ENCODE measurements at regions not wholly inside any gene's neighbourhood (a gene's known extent, or its start where the extent isn't known, plus 50 kb on each side); places are given as distances from the start of the nearest gene placed in this dataset.
"Not testable (repeated sequence)": the region's sequence is repeated elsewhere in the genome, so short reads cannot be mapped to it uniquely, and the experiment has no call there.

DNA sequence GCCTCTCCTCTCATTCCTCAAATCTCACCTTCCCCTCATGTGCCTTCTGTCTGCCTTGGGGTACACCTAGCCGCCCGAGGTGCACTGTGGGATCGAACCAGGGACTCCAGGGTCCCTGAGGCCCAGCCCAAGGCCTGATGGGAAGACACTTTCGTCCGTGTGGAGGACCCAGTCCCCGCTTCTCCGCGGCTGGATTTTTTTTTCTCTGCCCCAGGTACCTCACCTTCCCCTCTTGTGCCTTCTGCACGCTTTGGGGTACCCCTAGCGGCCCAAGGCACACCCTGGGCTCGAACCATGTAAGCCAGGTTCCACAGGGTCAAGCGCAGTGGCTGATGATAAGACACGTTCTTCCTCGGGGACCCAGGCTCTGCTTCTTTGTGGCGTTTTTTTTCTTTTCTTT is 530.7 kb downstream of the CWH43 start:
- 67 to 75% (median 70%) methylated on average over 14 to 15 of the region's 15 CpGs for WGBS, 5 donors
- no peaks in the 10 kb centered on the region for H3K4me1 ChIP-seq
- no peaks in the 10 kb centered on the region for H3K27me3 ChIP-seq (replicated peaks in 1 of 7)
- no peak for DNase-seq
- no peak overlapping the region for H3K4me3 ChIP-seq
- H3K9me3 ChIP-seq, result peaks cover 3 to 56% (median 36%) of the 10 kb centered on the region in 8 donors
- no peak overlapping the region for H3K27ac ChIP-seq
- H3K36me3 ChIP-seq, result no peaks in the 10 kb centered on the region
- intact Hi-C loops (cut with DNase I; ENCODE audit: low total_unique reads), result no loop called here
- TF ChIP-seq, protein P1, sequence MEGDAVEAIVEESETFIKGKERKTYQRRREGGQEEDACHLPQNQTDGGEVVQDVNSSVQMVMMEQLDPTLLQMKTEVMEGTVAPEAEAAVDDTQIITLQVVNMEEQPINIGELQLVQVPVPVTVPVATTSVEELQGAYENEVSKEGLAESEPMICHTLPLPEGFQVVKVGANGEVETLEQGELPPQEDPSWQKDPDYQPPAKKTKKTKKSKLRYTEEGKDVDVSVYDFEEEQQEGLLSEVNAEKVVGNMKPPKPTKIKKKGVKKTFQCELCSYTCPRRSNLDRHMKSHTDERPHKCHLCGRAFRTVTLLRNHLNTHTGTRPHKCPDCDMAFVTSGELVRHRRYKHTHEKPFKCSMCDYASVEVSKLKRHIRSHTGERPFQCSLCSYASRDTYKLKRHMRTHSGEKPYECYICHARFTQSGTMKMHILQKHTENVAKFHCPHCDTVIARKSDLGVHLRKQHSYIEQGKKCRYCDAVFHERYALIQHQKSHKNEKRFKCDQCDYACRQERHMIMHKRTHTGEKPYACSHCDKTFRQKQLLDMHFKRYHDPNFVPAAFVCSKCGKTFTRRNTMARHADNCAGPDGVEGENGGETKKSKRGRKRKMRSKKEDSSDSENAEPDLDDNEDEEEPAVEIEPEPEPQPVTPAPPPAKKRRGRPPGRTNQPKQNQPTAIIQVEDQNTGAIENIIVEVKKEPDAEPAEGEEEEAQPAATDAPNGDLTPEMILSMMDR (IDR thresholded peaks at IDR 0.05 in 8 of 11, conservative IDR thresholded peaks at IDR 0.05 in 3 of 11), result no peak
- no peak for TF ChIP-seq POLR2AphosphoS5 (IDR thresholded peaks at IDR 0.05)
- no peak for TF ChIP-seq POLR2A (IDR thresholded peaks at IDR 0.05)

- H3K9me3 ChIP-seq, result peaks cover 0 to 48% (median 28%) of the 10 kb centered on the region in 8 donors
- H3K4me3 ChIP-seq; intact Hi-C loops (cut with DNase I; ENCODE audit: low total_unique reads); H3K36me3 ChIP-seq; H3K27me3 ChIP-seq (replicated peaks in 1 of 7); H3K4me1 ChIP-seq; DNase-seq; H3K27ac ChIP-seq: not testable (repeated sequence)
- 83 to 100% (median 86%) methylated on average over 1 to 23 of the region's 23 CpGs for WGBS, 5 donors
Observed at GRCh38 chr4:49517485-49518205, 531.6 kb downstream of the CWH43 start.

DNA sequence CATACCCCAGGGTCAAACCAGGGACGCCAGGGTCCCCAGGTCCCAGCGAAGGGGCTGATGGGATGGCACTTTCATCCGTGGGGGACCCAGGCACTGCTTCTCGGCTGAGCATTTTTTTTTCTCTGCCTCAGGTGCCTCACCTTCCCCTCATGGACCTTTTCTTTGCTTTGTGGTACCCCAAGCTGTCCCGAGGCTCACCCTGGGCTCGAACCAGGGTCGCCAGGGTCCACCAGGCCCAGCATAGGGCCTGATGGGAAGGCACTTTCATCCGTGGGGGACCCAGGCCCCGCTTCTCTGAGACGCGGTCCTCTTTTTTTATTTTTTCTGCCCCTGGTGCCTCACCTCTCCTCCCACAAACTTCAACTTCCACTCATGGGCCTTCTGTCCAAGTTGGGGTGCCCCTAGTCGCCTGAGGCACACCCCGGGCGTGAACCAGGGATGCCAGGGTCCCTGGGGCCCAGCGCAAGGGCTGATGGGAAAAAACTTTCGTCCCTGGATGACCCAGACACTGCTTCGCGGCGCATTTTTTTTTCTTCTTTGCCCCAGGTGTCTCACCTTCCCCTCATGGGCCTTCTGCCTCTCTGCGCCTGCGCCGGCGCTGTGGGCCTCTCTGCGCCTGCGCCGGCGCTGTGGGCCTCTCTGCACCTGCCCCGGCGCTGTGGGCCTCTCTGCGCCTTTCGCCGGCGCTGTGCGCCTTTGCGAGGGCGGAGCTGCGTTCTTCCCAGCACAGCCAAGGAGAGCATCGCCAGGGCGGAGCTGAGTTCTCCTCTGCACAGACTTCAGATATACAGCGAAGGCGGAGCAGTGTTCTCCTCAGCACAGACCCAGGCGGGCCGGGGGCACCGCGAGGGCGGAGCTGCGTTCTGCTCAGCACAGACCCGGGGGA is 533.3 kb downstream of the CWH43 start:
- intact Hi-C loops (cut with DNase I; ENCODE audit: low total_unique reads); H3K36me3 ChIP-seq; H3K27ac ChIP-seq; DNase-seq; H3K4me3 ChIP-seq; H3K27me3 ChIP-seq (replicated peaks in 1 of 7); H3K4me1 ChIP-seq: not testable (repeated sequence)
- H3K9me3 ChIP-seq, result peaks cover 0 to 30% (median 14%) of the 10 kb centered on the region in 8 donors
- WGBS, 5 donors, result 70 to 73% (median 73%) methylated on average over 5 to 45 of the region's 48 CpGs

- H3K4me3 ChIP-seq; H3K27me3 ChIP-seq (replicated peaks in 1 of 7); DNase-seq; H3K4me1 ChIP-seq; intact Hi-C loops (cut with DNase I; ENCODE audit: low total_unique reads); H3K27ac ChIP-seq; H3K9me3 ChIP-seq; H3K36me3 ChIP-seq: not testable (repeated sequence)
- WGBS, 5 donors, result 69 to 80% (median 77%) methylated on average over 13 to 50 of the region's 55 CpGs; no CpG with 5 or more reads in 1 of the 5 donors
Observed at GRCh38 chr4:49523816-49524765, 538.0 kb downstream of the CWH43 start.

GRCh38 chr4:49558916-49559676 is 573.0 kb downstream of the CWH43 start:
- H3K4me1 ChIP-seq; H3K27me3 ChIP-seq (replicated peaks in 1 of 7); H3K4me3 ChIP-seq; DNase-seq; intact Hi-C loops (cut with DNase I; ENCODE audit: low total_unique reads); H3K27ac ChIP-seq; H3K36me3 ChIP-seq: not testable (repeated sequence)
- WGBS, 5 donors, result 38 to 48% (median 43%) methylated on average over 4 to 5 of the region's 5 CpGs
- H3K9me3 ChIP-seq, result peaks cover 0 to 15% (median 9%) of the 10 kb centered on the region in 8 donors

GRCh38 chr4:49560131-49560816 is 574.2 kb downstream of the CWH43 start:
- WGBS, 5 donors, result 73 to 83% (median 81%) methylated on average over 3 to 6 of the region's 9 CpGs
- DNase-seq; H3K27me3 ChIP-seq (replicated peaks in 1 of 7); H3K4me3 ChIP-seq; intact Hi-C loops (cut with DNase I; ENCODE audit: low total_unique reads); H3K36me3 ChIP-seq; H3K27ac ChIP-seq; H3K4me1 ChIP-seq; H3K9me3 ChIP-seq: not testable (repeated sequence)

- H3K4me1 ChIP-seq; intact Hi-C loops (cut with DNase I; ENCODE audit: low total_unique reads); DNase-seq; H3K36me3 ChIP-seq; H3K4me3 ChIP-seq; H3K27ac ChIP-seq; H3K27me3 ChIP-seq (replicated peaks in 1 of 7): not testable (repeated sequence)
- peaks cover 0 to 10% (median 4%) of the 10 kb centered on the region in 8 donors for H3K9me3 ChIP-seq
- 32 to 51% (median 45%) methylated on average over 2 to 3 of the region's 3 CpGs for WGBS, 5 donors
Observed at GRCh38 chr4:49560883-49561282, 574.8 kb downstream of the CWH43 start.

- H3K36me3 ChIP-seq; H3K4me3 ChIP-seq; H3K4me1 ChIP-seq; H3K27ac ChIP-seq; H3K27me3 ChIP-seq (replicated peaks in 1 of 7); intact Hi-C loops (cut with DNase I; ENCODE audit: low total_unique reads); DNase-seq: not testable (repeated sequence)
- WGBS, 5 donors, result 22 to 33% (median 25%) methylated on average over 2 of the region's 2 CpGs
- H3K9me3 ChIP-seq, result peaks cover 0 to 60% (median 40%) of the 10 kb centered on the region in 8 donors
Observed at GRCh38 chr4:49570248-49570647, 584.2 kb downstream of the CWH43 start.

Data from spleen (tissue), 11 donors.